Caco-2 (cell line): ENCODE measurements at regions not wholly inside any gene's neighbourhood (a gene's known extent, or its start where the extent isn't known, plus 50 kb on each side); places are given as distances from the start of the nearest gene placed in this dataset.

Experiments used
- BruUV-seq: library from RNA; stranded (reverse); fragments of 400-500 nt; replicated peaks from 2 replicates; lab custom pipeline; 2021; lab: Mats Ljungman, UMichigan
- CTCF ChIA-PET: fragments of 300-600 bp; sonication (Branson Sonifier 250); formaldehyde crosslinking; loops from one replicate; lab custom pipeline; 2022; ENCODE audit warnings: antibody characterized with exemption; lab: Charles Lee
- POLR2A ChIA-PET: fragments of 300-600 bp; sonication (Branson Sonifier 250); formaldehyde crosslinking; loops from one replicate; lab custom pipeline; 2022; ENCODE audit warnings: antibody characterized with exemption; lab: Charles Lee
- DNase-seq, 2 experiments: peaks; one replicate each; pipeline versions ENCODE4 v3.0.0 to v3.0.0-alpha.2; 2020 to 2022
- H3K27me3 ChIP-seq: replicated peaks from 2 replicates; pipeline ENCODE4 v1.6.0; 2011; ENCODE audit warnings: low read length; ENCODE audit not compliant: control insufficient read depth, insufficient read depth
- H3K36me3 ChIP-seq: 2 replicates; pipeline ENCODE4 v1.5.1; 2011; ENCODE audit warnings: low read length; ENCODE audit not compliant: control insufficient read depth, insufficient read depth
- H3K4me1 ChIP-seq: fragments of 250-450 bp; sonication (Bioruptor Pico); 2 replicates; pipeline ENCODE4 v1.5.1; 2020; ENCODE audit warnings: mild to moderate bottlenecking
- H3K4me3 ChIP-seq: 2 replicates; pipeline ENCODE4 v1.5.1; 2011; ENCODE audit warnings: low read depth, mild to moderate bottlenecking, control low read depth, low read length
- H3K9me3 ChIP-seq: fragments of 250-450 bp; sonication (Bioruptor Pico); 2 replicates; pipeline ENCODE4 v1.5.1; 2020; ENCODE audit warnings: mild to moderate bottlenecking, moderate library complexity
- H3K27ac Mint-ChIP-seq: one replicate; pipeline ENCODE4 v1.8.0; 2022; ENCODE audit warnings: mixed read lengths; ENCODE audit not compliant: unreplicated experiment
- H3K27me3 Mint-ChIP-seq: one replicate; pipeline ENCODE4 v1.8.0; 2022; ENCODE audit warnings: mixed read lengths; ENCODE audit not compliant: insufficient read depth, unreplicated experiment
- H3K36me3 Mint-ChIP-seq: one replicate; pipeline ENCODE4 v1.8.0; 2022; ENCODE audit warnings: mild to moderate bottlenecking, mixed read lengths; ENCODE audit not compliant: insufficient read depth, unreplicated experiment
- H3K4me1 Mint-ChIP-seq: one replicate; pipeline ENCODE4 v1.8.0; 2022; ENCODE audit warnings: low read depth, mixed read lengths; ENCODE audit not compliant: unreplicated experiment
- H3K4me3 Mint-ChIP-seq: one replicate; pipeline ENCODE4 v1.8.0; 2022; ENCODE audit warnings: mild to moderate bottlenecking, moderate library complexity, mixed read lengths; ENCODE audit not compliant: unreplicated experiment
- H3K9me3 Mint-ChIP-seq: one replicate; pipeline ENCODE4 v1.8.0; 2022; ENCODE audit warnings: mixed read lengths; ENCODE audit not compliant: unreplicated experiment
- intact Hi-C: fragments of 100-400 bp; cut with micrococcal nuclease; formaldehyde crosslinking; loops from one replicate; pipeline ENCODE4 v1.10.0; 2022; ENCODE audit not compliant: unreplicated experiment
- TF ChIP-seq, protein P1 (sequence below), 2 experiments: fragments of 200-600 bp in 1 of 2; IDR thresholded peaks; 1 replicate in 1 of 2; 2 replicates in 1 of 2; pipeline versions ENCODE4 v1.5.1 to v1.8.0; 2011 to 2022; ENCODE audit warnings: antibody characterized with exemption in 1 of 2, control low read depth in 1 of 2, inconsistent platforms in 1 of 2, low read depth in 1 of 2, low read length in 1 of 2, mild to moderate bottlenecking in 1 of 2, moderate library complexity in 1 of 2; ENCODE audit not compliant: insufficient read depth in 1 of 2, severe bottlenecking in 1 of 2, unreplicated experiment in 1 of 2

- 0 out of 2 replicates have a peak, but pooled peaks cover 3% of the 10 kb centered on the region for H3K4me1 ChIP-seq
- H3K4me3 ChIP-seq: no peak overlapping the region
- intact Hi-C loops: no loop called here
- Mint-ChIP-seq H3K9me3 (no peaks in the 10 kb centered on the region), H3K36me3 (no peaks in the 10 kb centered on the region), H3K4me1 (no peaks in the 10 kb centered on the region), H3K4me3 (no peak overlapping the region), H3K27ac (no peak overlapping the region), H3K27me3 (no peaks in the 10 kb centered on the region)
- BruUV-seq: no TSS peak
- H3K36me3 ChIP-seq: no peaks in the 10 kb centered on the region
- TF ChIP-seq, protein P1, sequence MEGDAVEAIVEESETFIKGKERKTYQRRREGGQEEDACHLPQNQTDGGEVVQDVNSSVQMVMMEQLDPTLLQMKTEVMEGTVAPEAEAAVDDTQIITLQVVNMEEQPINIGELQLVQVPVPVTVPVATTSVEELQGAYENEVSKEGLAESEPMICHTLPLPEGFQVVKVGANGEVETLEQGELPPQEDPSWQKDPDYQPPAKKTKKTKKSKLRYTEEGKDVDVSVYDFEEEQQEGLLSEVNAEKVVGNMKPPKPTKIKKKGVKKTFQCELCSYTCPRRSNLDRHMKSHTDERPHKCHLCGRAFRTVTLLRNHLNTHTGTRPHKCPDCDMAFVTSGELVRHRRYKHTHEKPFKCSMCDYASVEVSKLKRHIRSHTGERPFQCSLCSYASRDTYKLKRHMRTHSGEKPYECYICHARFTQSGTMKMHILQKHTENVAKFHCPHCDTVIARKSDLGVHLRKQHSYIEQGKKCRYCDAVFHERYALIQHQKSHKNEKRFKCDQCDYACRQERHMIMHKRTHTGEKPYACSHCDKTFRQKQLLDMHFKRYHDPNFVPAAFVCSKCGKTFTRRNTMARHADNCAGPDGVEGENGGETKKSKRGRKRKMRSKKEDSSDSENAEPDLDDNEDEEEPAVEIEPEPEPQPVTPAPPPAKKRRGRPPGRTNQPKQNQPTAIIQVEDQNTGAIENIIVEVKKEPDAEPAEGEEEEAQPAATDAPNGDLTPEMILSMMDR (IDR thresholded peaks at IDR 0.05; ENCODE audit: insufficient read depth in 1 of 2, low read depth in 1 of 2, low read length in 1 of 2, severe bottlenecking in 1 of 2, unreplicated experiment in 1 of 2): no peak
- CTCF ChIA-PET: no interaction called here
- POLR2A ChIA-PET: no interaction called here
- H3K9me3 ChIP-seq: no peaks in the 10 kb centered on the region
- H3K27me3 ChIP-seq: no peaks in the 10 kb centered on the region
- no peak for DNase-seq
Observed at GRCh38 chr6:65997539-65997938, 290.5 kb upstream of the EYS start.

DNA sequence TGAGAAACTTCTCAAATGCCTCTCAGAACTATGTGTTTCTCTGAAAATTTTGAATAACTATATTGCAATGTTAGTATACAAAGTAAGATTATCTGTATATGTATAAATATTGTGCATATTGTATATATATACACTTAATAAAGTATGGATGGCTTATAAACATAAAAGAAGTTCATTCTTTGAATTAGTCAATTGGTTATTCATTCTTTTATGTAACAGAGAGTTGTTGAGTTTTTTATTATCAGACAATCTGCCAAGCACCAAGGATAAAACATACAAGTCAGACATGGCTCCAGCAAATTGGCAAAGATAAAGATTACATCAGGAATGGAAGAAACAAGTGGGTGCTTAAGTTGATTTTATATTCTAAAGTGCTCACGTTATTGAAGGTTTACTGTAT lies 289.1 kb upstream of the EYS start:
- Mint-ChIP-seq H3K27me3 (no peaks in the 10 kb centered on the region), H3K27ac (no peak overlapping the region), H3K36me3 (no peaks in the 10 kb centered on the region), H3K9me3 (no peaks in the 10 kb centered on the region), H3K4me1 (no peaks in the 10 kb centered on the region), H3K4me3 (no peak overlapping the region)
- 0 out of 2 replicates have a peak, but pooled peaks cover 3% of the 10 kb centered on the region for H3K4me1 ChIP-seq
- BruUV-seq: no TSS peak
- TF ChIP-seq, protein P1 (IDR thresholded peaks at IDR 0.05; ENCODE audit: insufficient read depth in 1 of 2, low read depth in 1 of 2, low read length in 1 of 2, severe bottlenecking in 1 of 2, unreplicated experiment in 1 of 2): no peak
- no peaks in the 10 kb centered on the region for H3K36me3 ChIP-seq
- POLR2A ChIA-PET: no interaction called here
- DNase-seq: no peak
- H3K27me3 ChIP-seq: no peaks in the 10 kb centered on the region
- no peaks in the 10 kb centered on the region for H3K9me3 ChIP-seq
- intact Hi-C loops: no loop called here
- CTCF ChIA-PET: no interaction called here
- no peak overlapping the region for H3K4me3 ChIP-seq

- H3K4me1 Mint-ChIP-seq: no peaks in the 10 kb centered on the region
- Histone ChIP-seq H3K36me3 (no peaks in the 10 kb centered on the region), H3K4me3 (no peak overlapping the region), H3K9me3 (no peaks in the 10 kb centered on the region), H3K27me3 (no peaks in the 10 kb centered on the region), H3K4me1 (no peaks in the 10 kb centered on the region)
- TF ChIP-seq, protein P1 (IDR thresholded peaks at IDR 0.05; ENCODE audit: insufficient read depth in 1 of 2, low read depth in 1 of 2, low read length in 1 of 2, severe bottlenecking in 1 of 2, unreplicated experiment in 1 of 2): no peak
- no peaks in the 10 kb centered on the region for H3K27me3 Mint-ChIP-seq
- H3K4me3 Mint-ChIP-seq: no peak overlapping the region
- no peak for DNase-seq
- intact Hi-C loops: no loop called here
- BruUV-seq: no TSS peak
- no peaks in the 10 kb centered on the region for H3K9me3 Mint-ChIP-seq
- CTCF ChIA-PET: no interaction called here
- H3K27ac Mint-ChIP-seq: no peak overlapping the region
- H3K36me3 Mint-ChIP-seq: no peaks in the 10 kb centered on the region
- POLR2A ChIA-PET: no interaction called here
Observed at GRCh38 chr6:65989676-65990075, 282.6 kb upstream of the EYS start.
